OCI-LY7 (cell line): ENCODE measurements at regions not wholly inside any gene's neighbourhood (a gene's known extent, or its start where the extent isn't known, plus 50 kb on each side); places are given as distances from the start of the nearest gene placed in this dataset.

ENCODE experiments used
- BruUV-seq: library from RNA; stranded (reverse); fragments of 400-500 nt; replicated peaks from 2 replicates; lab custom pipeline; 2021; lab: Mats Ljungman, UMichigan
- CTCF ChIA-PET: fragments of 300-600 bp; sonication (Branson Sonifier 250); formaldehyde crosslinking; loops from one replicate; lab custom pipeline; 2022; ENCODE audit warnings: antibody characterized with exemption; ENCODE audit not compliant: unreplicated experiment; lab: Charles Lee
- POLR2A ChIA-PET: fragments of 300-600 bp; sonication (Branson Sonifier 250); formaldehyde crosslinking; loops from one replicate; lab custom pipeline; 2022; ENCODE audit warnings: antibody characterized with exemption; lab: Charles Lee
- DNase-seq: peaks from one replicate; pipeline ENCODE4 v3.0.0-alpha.2; 2015; ENCODE audit warnings: low spot score
- H2AFZ ChIP-seq: fragments of 200-600 bp; sonication (generic), shearing (Covaris generic); 2 replicates; pipeline ENCODE4 v1.6.1; 2014; ENCODE audit warnings: mild to moderate bottlenecking, antibody characterized with exemption, low read length, moderate library complexity
- H3K27ac ChIP-seq: fragments of 200-600 bp; sonication (generic); 2 replicates; pipeline ENCODE4 v1.5.1; 2014; ENCODE audit warnings: mixed run types, low read depth, mild to moderate bottlenecking, moderate library complexity, low read length, inconsistent platforms; ENCODE audit not compliant: poor library complexity, severe bottlenecking
- H3K36me3 ChIP-seq: fragments of 200-600 bp; sonication (generic); 2 replicates; pipeline ENCODE4 v1.6.1; 2014; ENCODE audit warnings: mild to moderate bottlenecking, antibody characterized with exemption, low read length, moderate library complexity, mixed read lengths; ENCODE audit not compliant: insufficient read depth
- H3K4me1 ChIP-seq: fragments of 200-600 bp; sonication (generic); 2 replicates; pipeline ENCODE4 v1.5.1; 2014; ENCODE audit warnings: mild to moderate bottlenecking, low read length; ENCODE audit not compliant: insufficient read depth, poor library complexity, severe bottlenecking
- H3K4me2 ChIP-seq: fragments of 200-600 bp; sonication (generic); 2 replicates; pipeline ENCODE4 v1.6.1; 2014; ENCODE audit warnings: mild to moderate bottlenecking, low read length
- H3K4me3 ChIP-seq: fragments of 200-600 bp; sonication (generic); 2 replicates; pipeline ENCODE4 v1.5.1; 2014; ENCODE audit warnings: mild to moderate bottlenecking, low read depth, low read length; ENCODE audit not compliant: poor library complexity, severe bottlenecking
- H3K79me2 ChIP-seq: fragments of 200-600 bp; sonication (generic); 2 replicates; pipeline ENCODE4 v1.6.1; 2016; ENCODE audit warnings: low read depth, mild to moderate bottlenecking, low read length, moderate library complexity, mixed read lengths; ENCODE audit not compliant: insufficient read depth
- H3K9me2 ChIP-seq: fragments of 200-600 bp; sonication (generic); 2 replicates; pipeline ENCODE4 v1.6.1; 2016; ENCODE audit warnings: mild to moderate bottlenecking, low read length, mixed read lengths; ENCODE audit not compliant: insufficient read depth
- H3K9me3 ChIP-seq: fragments of 200-600 bp; sonication (generic); 2 replicates; pipeline ENCODE4 v1.6.1; 2014; ENCODE audit warnings: mild to moderate bottlenecking, mixed run types, low read length, mixed read lengths
- H4K20me1 ChIP-seq: fragments of 200-600 bp; sonication (generic); 2 replicates; pipeline ENCODE4 v1.6.1; 2014; ENCODE audit warnings: mild to moderate bottlenecking, antibody characterized with exemption, low read length, moderate library complexity, mixed read lengths; ENCODE audit not compliant: insufficient read depth
- EZH2phosphoT487 ChIP-seq: fragments of 200-600 bp; sonication (generic); IDR thresholded peaks from 2 replicates; pipeline ENCODE4 v1.6.1; 2018; ENCODE audit warnings: low read depth, borderline replicate concordance, mild to moderate bottlenecking, mixed run types, antibody characterized with exemption, low read length, moderate library complexity, mixed read lengths
- intact Hi-C: fragments of 100-400 bp; cut with micrococcal nuclease; formaldehyde crosslinking; loops from one replicate; pipeline ENCODE4 v1.10.0; 2022; ENCODE audit not compliant: unreplicated experiment
- TF ChIP-seq, protein P1 (sequence below): fragments of 200-600 bp; sonication (generic); conservative IDR thresholded peaks from 2 replicates; pipeline ENCODE4 v1.5.1; 2014; ENCODE audit warnings: mild to moderate bottlenecking, antibody characterized with exemption, low read length, moderate library complexity, mixed read lengths

DNA sequence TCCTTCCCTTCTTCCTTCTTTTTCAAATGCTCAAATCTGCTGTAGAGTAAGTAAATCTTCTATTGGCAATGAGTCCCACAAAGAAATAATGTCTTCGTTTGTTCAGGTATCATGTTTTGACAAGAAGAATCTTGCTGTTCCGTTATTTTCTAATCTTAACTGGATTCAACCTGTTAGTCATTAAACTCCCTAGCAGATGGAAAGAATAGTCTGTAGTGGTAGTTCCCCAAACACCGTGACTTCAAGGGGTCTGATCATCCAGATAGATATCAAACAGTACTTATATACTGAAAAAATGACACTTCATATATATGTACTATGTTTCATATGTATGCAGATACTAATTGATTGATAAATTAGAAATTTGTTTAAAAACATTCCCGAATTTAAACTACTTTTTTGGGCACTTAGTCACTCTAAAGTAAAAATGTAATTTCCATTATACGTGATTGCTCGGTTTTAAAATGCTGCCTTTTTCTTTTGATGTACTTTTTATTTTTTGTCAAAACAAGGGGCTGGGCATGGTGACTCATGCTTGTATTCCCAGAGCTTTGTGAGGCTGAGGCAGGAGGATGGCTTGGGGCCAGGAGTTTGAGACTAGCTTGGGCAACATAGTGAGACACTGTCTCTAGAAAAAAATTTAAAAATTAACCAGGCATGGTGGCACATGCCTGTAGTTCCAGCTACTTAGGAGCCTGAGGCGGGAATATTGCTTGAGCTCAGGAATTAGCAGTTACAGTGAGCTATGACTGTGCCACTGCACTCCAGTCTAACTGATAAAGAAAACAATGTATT, 335.7 kb upstream of the SNX7 start:
- DNase-seq: no peak
- H3K36me3 ChIP-seq: no peaks in the 10 kb centered on the region
- no peaks in the 10 kb centered on the region for H3K9me3 ChIP-seq
- no peak overlapping the region for H2AFZ ChIP-seq
- H3K4me3 ChIP-seq: no peak overlapping the region
- no peak overlapping the region for H3K27ac ChIP-seq
- H3K79me2 ChIP-seq: no peaks in the 10 kb centered on the region
- no TSS peak for BruUV-seq
- ChIA-PET CTCF (no interaction called here), POLR2A (interaction anchor here (0.6 kb wide), 1 partner anchor 472 kb away, joined by 3 read pairs; no protein-coding TSS in a partner anchor)
- no peak overlapping the region for H3K4me2 ChIP-seq
- intact Hi-C loops: no loop called here
- H3K4me1 ChIP-seq: no peaks in the 10 kb centered on the region
- no peaks in the 10 kb centered on the region for H4K20me1 ChIP-seq
- TF ChIP-seq EZH2phosphoT487: no peak
- TF ChIP-seq, protein P1, sequence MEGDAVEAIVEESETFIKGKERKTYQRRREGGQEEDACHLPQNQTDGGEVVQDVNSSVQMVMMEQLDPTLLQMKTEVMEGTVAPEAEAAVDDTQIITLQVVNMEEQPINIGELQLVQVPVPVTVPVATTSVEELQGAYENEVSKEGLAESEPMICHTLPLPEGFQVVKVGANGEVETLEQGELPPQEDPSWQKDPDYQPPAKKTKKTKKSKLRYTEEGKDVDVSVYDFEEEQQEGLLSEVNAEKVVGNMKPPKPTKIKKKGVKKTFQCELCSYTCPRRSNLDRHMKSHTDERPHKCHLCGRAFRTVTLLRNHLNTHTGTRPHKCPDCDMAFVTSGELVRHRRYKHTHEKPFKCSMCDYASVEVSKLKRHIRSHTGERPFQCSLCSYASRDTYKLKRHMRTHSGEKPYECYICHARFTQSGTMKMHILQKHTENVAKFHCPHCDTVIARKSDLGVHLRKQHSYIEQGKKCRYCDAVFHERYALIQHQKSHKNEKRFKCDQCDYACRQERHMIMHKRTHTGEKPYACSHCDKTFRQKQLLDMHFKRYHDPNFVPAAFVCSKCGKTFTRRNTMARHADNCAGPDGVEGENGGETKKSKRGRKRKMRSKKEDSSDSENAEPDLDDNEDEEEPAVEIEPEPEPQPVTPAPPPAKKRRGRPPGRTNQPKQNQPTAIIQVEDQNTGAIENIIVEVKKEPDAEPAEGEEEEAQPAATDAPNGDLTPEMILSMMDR: no peak
- no peaks in the 10 kb centered on the region for H3K9me2 ChIP-seq

DNA sequence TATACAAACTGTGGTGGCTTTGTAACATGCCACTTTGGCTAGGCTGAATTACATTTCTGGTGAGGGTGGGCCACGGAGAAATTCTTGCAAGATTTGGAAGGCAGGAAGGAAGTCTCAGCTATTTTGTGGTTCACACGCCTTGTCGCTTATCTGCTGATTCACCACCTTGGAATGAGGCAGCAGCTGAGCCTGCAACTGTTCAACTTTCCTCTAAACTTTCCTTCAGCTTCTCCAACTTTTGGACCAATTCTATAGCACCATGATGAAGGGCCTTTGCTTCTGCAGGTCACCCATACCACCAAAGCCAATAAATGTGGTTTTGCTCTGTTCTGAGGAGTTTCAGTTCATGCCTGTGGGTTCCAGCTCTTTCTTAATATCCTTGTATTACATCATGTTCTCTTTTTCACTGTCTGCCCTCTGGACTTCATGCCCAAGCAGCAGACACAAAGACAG, 337.6 kb upstream of the SNX7 start:
- Histone ChIP-seq H3K27ac (no peak overlapping the region), H3K9me2 (no peaks in the 10 kb centered on the region), H3K36me3 (no peaks in the 10 kb centered on the region), H3K4me2 (no peak overlapping the region), H2AFZ (no peak overlapping the region), H4K20me1 (no peaks in the 10 kb centered on the region), H3K4me3 (no peak overlapping the region), H3K4me1 (no peaks in the 10 kb centered on the region), H3K9me3 (no peaks in the 10 kb centered on the region), H3K79me2 (no peaks in the 10 kb centered on the region)
- no peak for DNase-seq
- intact Hi-C loops: no loop called here
- ChIA-PET CTCF (no interaction called here), POLR2A (interaction anchor here (0.6 kb wide), 1 partner anchor 1207 kb away, joined by 3 read pairs; no protein-coding TSS in a partner anchor)
- no TSS peak for BruUV-seq
- TF ChIP-seq, protein P1: no peak
- no peak for TF ChIP-seq EZH2phosphoT487

DNA sequence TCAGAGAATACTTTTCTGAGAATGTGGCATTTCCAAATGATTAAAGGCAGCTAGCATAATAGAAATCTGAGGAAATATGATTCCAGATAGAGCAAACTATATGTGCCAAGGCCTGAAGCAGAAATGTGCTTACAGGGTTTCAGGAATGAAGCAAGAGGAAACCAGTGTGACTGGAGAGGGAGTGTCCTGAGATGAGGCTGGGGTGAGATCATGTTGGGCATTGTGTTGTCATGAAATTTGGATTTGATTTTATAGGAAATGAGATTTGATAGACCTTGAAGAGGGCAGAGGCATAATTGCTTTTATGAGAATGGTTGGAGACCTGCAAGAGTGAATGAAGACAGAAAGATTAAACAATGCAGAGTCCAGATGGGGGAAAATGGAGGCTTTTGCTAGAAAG, 338.1 kb upstream of the SNX7 start:
- no peak overlapping the region for H3K27ac ChIP-seq
- DNase-seq: no peak
- CTCF ChIA-PET: no interaction called here
- no TSS peak for BruUV-seq
- POLR2A ChIA-PET: interaction anchor here (0.9 kb wide), 1 partner anchor 9 kb away, joined by 3 read pairs; no protein-coding TSS in a partner anchor
- H4K20me1 ChIP-seq: no peaks in the 10 kb centered on the region
- no peaks in the 10 kb centered on the region for H3K36me3 ChIP-seq
- H3K4me3 ChIP-seq: no peak overlapping the region
- H3K79me2 ChIP-seq: no peaks in the 10 kb centered on the region
- intact Hi-C loops: no loop called here
- H3K4me2 ChIP-seq: no peak overlapping the region
- H2AFZ ChIP-seq: no peak overlapping the region
- TF ChIP-seq, protein P1: no peak
- TF ChIP-seq EZH2phosphoT487: no peak
- H3K9me2 ChIP-seq: no peaks in the 10 kb centered on the region
- H3K9me3 ChIP-seq: no peaks in the 10 kb centered on the region
- H3K4me1 ChIP-seq: no peaks in the 10 kb centered on the region
